Naive thymus-derived CD8-positive, alpha-beta T cell (primary cell): ENCODE measurements at regions not wholly inside any gene's neighbourhood (a gene's known extent, or its start where the extent isn't known, plus 50 kb on each side); places are given as distances from the start of the nearest gene placed in this dataset.

ENCODE experiments used
- ATAC-seq, 2 donors: fragments of 150-1000 bp; cut with Tn5 transposase in 1 of 2; sonication (Bioruptor Pico), chemical (Tn5 transposase) in 1 of 2; 1 replicate in 1 of 2; 2 replicates in 1 of 2; pipeline ENCODE4 v1.10.0; 2021; ENCODE audit warnings: mild to moderate bottlenecking in 2 of 2, moderate library complexity in 2 of 2
- POLR2A ChIA-PET: fragments of 350-600 bp; sonication (Branson Sonifier 250); formaldehyde crosslinking; loops from one replicate; lab custom pipeline; 2021; ENCODE audit warnings: antibody characterized with exemption; lab: Charles Lee
- DNase-seq, 10 donors: peaks; one replicate each; pipeline versions ENCODE4 v3.0.0 to v3.0.0-alpha.2; 2020 to 2022
- H3K27ac Mint-ChIP-seq, 10 donors: one replicate each; pipeline ENCODE4 v1.8.0; 2020 to 2022; ENCODE audit warnings: mild to moderate bottlenecking in 10 of 10, mixed read lengths in 10 of 10, moderate library complexity in 4 of 10, inconsistent platforms in 1 of 10
- H3K27me3 Mint-ChIP-seq, 5 donors: one replicate each; pipeline ENCODE4 v1.8.0; 2021 to 2022; ENCODE audit warnings: mixed read lengths in 5 of 5
- H3K36me3 Mint-ChIP-seq, 3 donors: one replicate each; pipeline ENCODE4 v1.8.0; 2020 to 2022; ENCODE audit warnings: mixed read lengths in 3 of 3, mild to moderate bottlenecking in 2 of 3, inconsistent platforms in 1 of 3
- H3K4me1 Mint-ChIP-seq, 4 donors: one replicate each; pipeline ENCODE4 v1.8.0; 2021 to 2022; ENCODE audit warnings: mixed read lengths in 4 of 4
- H3K4me3 Mint-ChIP-seq, 10 donors: one replicate each; pipeline ENCODE4 v1.8.0; 2020 to 2022; ENCODE audit warnings: mild to moderate bottlenecking in 10 of 10, mixed read lengths in 10 of 10, moderate library complexity in 6 of 10, inconsistent platforms in 1 of 10
- H3K9me3 Mint-ChIP-seq, 9 donors: one replicate each; pipeline ENCODE4 v1.8.0; 2020 to 2022; ENCODE audit warnings: mixed read lengths in 9 of 9, mild to moderate bottlenecking in 3 of 9, inconsistent platforms in 1 of 9, moderate library complexity in 1 of 9

DNA sequence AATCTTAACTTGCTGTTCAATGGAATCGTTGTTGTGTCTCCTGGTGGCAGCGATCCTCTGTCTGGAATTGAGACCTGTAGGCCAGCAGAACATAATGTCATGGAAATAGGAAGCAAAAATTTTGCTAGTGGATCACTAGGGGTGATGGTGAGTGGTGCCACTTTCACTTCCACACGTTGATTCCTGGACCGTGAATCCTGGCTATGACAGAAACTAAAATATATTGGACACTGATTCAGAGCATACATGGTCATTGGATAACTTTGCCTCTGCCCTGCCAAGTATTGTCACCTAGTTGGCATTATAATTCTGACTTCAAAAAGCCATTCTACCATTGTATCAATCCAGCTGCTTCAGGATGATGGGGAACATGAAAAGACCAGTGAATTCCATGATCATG, 353.2 kb downstream of the IRX1 start:
- Mint-ChIP-seq H3K4me3 (no peak overlapping the region), H3K4me1 (peaks cover 0 to 4% (median under 1%) of the 10 kb centered on the region in 4 donors), H3K9me3 (peaks cover 0 to 3% (median 0%) of the 10 kb centered on the region in 9 donors), H3K27me3 (no peaks in the 10 kb centered on the region), H3K36me3 (no peaks in the 10 kb centered on the region), H3K27ac (no peak overlapping the region)
- DNase-seq (no peak), ATAC-seq (no peak)
- POLR2A ChIA-PET: no interaction called here

DNA sequence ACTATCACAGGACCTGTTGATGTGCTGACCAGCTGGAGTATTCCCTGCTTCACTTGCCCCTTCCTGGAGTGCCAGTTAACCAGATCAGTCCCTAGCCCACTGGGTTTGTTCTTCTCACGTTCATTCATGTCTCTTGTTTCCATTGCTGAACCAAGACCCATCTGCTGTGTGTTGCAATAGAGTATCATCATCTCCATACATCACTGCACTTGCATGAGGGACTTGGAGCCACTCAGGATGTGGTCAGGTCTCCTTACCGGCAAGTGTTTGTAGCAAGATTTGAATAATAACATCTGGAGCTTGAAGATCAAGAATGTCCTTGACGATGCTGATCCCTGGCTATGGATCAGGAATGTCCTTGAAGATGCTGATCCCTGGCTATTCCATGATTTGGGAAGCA, 358.6 kb downstream of the IRX1 start:
- ATAC-seq (no peak), DNase-seq (no peak)
- Mint-ChIP-seq H3K27me3 (peaks cover 0 to 4% (median 0%) of the 10 kb centered on the region in 5 donors), H3K4me1 (peaks cover 0 to 1% (median 0%) of the 10 kb centered on the region in 4 donors), H3K36me3 (no peaks in the 10 kb centered on the region), H3K9me3 (peaks cover 0 to 11% (median 0%) of the 10 kb centered on the region in 9 donors), H3K27ac (no peak overlapping the region), H3K4me3 (no peak overlapping the region)
- POLR2A ChIA-PET: no interaction called here

DNA sequence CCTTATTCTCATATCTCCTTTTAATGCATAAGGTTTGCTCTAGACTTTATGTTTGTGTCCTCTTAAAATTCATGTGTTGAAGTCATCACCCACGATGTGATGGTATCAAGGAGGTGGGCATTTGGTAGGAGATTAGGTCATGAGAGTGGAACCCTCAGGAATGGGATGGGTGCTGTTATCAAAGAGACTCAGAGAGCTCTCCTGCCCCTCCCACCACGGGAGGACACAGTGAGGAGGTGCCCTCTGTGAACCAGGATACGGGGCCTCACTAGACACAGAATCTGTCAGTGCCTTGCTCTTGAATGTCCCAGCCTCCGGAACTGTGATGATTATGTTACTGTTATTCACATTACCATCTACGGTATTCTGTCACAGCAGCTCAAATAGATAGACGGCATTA, 359.0 kb downstream of the IRX1 start:
- no peak for DNase-seq
- Mint-ChIP-seq H3K36me3 (no peaks in the 10 kb centered on the region), H3K4me3 (no peak overlapping the region), H3K27me3 (peaks cover 0 to 4% (median 0%) of the 10 kb centered on the region in 5 donors), H3K9me3 (peaks cover 0 to 11% (median 0%) of the 10 kb centered on the region in 9 donors), H3K4me1 (peaks cover 0 to 1% (median 0%) of the 10 kb centered on the region in 4 donors), H3K27ac (no peak overlapping the region)
- no peak for ATAC-seq
- POLR2A ChIA-PET: no interaction called here

DNA sequence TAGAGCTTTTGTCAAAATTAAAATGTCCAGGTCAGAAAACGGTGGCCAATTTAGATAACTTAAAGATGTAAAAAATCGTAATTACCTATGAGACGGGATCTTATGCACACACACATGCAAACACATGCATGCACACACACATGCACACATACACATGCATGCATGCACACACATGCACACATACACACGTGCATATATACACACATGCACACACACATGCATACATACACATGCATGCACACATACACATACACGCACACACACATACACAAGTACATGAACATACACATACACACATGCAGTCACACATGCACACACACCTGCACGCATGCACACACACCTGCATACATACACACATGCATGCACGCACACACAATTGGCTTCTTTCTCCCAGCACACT, 362.0 kb downstream of the IRX1 start:
- ATAC-seq: no peak
- no peak for DNase-seq

DNA sequence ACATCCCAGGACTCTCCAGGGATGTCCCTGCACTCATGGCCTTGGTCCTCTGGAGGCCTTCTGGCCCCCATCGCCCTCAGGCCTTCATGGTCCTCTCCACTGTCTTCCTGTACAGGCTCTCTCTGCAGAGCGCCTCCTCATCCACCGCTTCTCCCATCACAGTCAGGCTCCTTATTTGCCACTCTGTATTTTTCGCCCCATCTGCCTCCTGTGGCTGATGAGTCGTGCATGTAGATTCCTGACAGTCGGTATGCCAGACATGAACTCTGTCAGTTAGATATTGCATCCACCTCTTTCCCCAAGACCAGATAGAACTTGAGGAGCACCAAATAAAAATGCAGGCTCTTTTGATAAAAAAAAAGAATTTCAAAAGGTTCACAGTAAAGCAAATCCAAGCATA, 362.8 kb downstream of the IRX1 start:
- DNase-seq (no peak), ATAC-seq (no peak)
- POLR2A ChIA-PET: no interaction called here
- H3K27ac Mint-ChIP-seq: no peak overlapping the region
- H3K27me3 Mint-ChIP-seq: peaks cover 0 to 4% (median 0%) of the 10 kb centered on the region in 5 donors
- H3K4me3 Mint-ChIP-seq: no peak overlapping the region
- H3K4me1 Mint-ChIP-seq: no peaks in the 10 kb centered on the region
- H3K36me3 Mint-ChIP-seq: no peaks in the 10 kb centered on the region
- H3K9me3 Mint-ChIP-seq: peaks cover 0 to 12% (median 2%) of the 10 kb centered on the region in 9 donors

More for the DNA sequence above, 362.0 kb downstream of the IRX1 start:
- POLR2A ChIA-PET: no interaction called here
- Mint-ChIP-seq H3K4me3 (no peak overlapping the region), H3K27me3 (peaks cover 0 to 4% (median 0%) of the 10 kb centered on the region in 5 donors), H3K27ac (no peak overlapping the region), H3K36me3 (no peaks in the 10 kb centered on the region), H3K9me3 (peaks cover 0 to 11% (median 0%) of the 10 kb centered on the region in 9 donors), H3K4me1 (peaks cover 0 to 1% (median 0%) of the 10 kb centered on the region in 4 donors)

DNA sequence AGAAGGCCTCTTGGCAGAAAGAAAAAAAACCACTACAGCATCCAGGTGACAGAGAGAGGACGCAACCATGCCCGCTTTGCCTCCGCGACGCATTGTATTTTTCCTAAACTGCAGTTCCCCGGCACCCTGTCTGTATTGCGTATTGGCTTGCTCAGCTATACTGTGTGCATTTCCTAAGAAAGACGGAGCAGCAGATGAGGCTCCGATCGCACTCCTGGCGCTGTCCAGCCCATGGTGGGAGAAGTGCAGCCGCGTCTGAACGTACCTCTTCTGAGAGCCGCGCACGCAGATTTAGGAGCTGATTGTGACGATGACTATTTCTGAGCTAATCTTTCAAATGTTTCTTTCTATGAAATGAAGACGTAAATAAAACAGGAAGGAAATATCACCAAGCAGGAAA, 366.5 kb downstream of the IRX1 start:
- H3K4me3 Mint-ChIP-seq: no peak overlapping the region
- H3K27ac Mint-ChIP-seq: no peak overlapping the region
- no peaks in the 10 kb centered on the region for H3K36me3 Mint-ChIP-seq
- ATAC-seq: no peak
- H3K27me3 Mint-ChIP-seq: peaks cover 0 to 4% (median 0%) of the 10 kb centered on the region in 5 donors
- H3K9me3 Mint-ChIP-seq: peaks cover 0 to 18% (median 3%) of the 10 kb centered on the region in 9 donors
- H3K4me1 Mint-ChIP-seq: no peaks in the 10 kb centered on the region
- no peak for DNase-seq
- POLR2A ChIA-PET: no interaction called here

DNA sequence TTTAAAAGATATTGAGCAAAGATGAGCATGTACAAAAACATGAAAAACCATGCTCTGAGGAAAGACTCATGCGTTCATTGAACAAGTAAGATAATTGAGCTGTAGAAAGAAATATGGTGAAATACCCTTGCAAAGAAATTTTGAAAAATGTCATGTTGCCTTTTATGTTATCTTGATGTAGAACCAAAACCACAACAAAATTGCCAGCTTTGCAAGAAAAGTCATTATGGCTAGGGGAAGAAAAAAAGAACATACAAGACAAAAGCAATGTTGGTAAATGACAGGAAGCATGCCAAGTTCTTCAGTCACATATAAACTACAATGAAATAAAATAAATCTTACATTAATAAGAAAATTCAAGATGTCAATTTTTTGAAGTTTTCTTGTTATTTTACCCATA, 368.0 kb downstream of the IRX1 start:
- DNase-seq (no peak), ATAC-seq (no peak)
- POLR2A ChIA-PET: no interaction called here
- Mint-ChIP-seq H3K4me1 (no peaks in the 10 kb centered on the region), H3K9me3 (peaks cover 2 to 24% (median 12%) of the 10 kb centered on the region in 9 donors), H3K27ac (no peak overlapping the region), H3K27me3 (no peaks in the 10 kb centered on the region), H3K4me3 (no peak overlapping the region), H3K36me3 (peaks cover 0 to 12% (median 0%) of the 10 kb centered on the region in 3 donors)

DNA sequence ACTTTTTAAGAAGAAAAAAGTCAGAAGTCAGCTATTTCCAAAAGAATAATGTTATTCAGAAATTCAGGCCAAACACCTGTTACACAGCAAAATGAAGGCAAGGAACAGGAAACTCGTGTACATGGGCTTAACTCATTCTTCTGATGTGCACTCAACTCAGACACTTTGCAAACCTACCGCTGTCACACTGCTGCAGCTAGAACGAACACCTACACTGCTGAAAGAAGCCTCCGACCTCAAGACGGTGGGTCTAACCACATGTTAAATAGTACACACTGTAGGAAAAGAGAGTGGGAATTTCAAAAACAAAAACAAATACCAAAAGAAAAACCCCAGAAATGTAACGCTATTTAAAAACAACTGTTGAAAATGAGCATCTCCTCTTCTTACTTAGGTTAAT, 384.5 kb downstream of the IRX1 start:
- POLR2A ChIA-PET: no interaction called here
- no peaks in the 10 kb centered on the region for H3K36me3 Mint-ChIP-seq

DNA sequence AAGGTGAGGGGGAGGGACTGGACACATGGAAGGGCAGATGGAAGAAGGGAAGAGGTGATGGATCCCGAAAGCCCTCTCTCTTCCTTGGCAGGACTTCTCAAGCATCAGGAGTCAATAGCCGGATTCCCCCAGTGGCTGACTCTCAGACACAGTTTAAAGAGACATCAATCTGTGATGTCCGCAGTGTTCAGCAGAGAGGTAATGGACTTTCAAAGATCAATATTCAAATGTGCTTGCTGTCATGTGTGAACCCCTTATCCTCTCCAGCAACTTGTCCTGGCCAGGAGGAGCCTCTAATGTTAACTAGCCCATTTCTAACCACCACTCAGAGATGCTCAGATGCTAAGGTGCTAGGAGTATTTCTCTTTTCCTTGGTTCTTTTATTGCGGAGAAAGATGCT, 392.2 kb downstream of the IRX1 start:
- Mint-ChIP-seq H3K4me3 (no peak overlapping the region), H3K27me3 (peaks cover 0 to 3% (median 0%) of the 10 kb centered on the region in 5 donors), H3K27ac (no peak overlapping the region), H3K36me3 (no peaks in the 10 kb centered on the region), H3K9me3 (peaks cover 0 to 15% (median 0%) of the 10 kb centered on the region in 9 donors), H3K4me1 (no peaks in the 10 kb centered on the region)
- ATAC-seq (no peak), DNase-seq (no peak)
- POLR2A ChIA-PET: no interaction called here

More for the DNA sequence above, 384.5 kb downstream of the IRX1 start:
- H3K4me1 Mint-ChIP-seq: peaks cover 0 to 2% (median 0%) of the 10 kb centered on the region in 4 donors
- no peak for DNase-seq
- ATAC-seq: no peak
- no peak overlapping the region for H3K27ac Mint-ChIP-seq
- peaks cover 0 to 26% (median 8%) of the 10 kb centered on the region in 9 donors for H3K9me3 Mint-ChIP-seq
- peak overlapping the region in 1 of 10 donors; percentile 9 for H3K4me3 Mint-ChIP-seq
- H3K27me3 Mint-ChIP-seq: peaks cover 0 to 3% (median 0%) of the 10 kb centered on the region in 5 donors

DNA sequence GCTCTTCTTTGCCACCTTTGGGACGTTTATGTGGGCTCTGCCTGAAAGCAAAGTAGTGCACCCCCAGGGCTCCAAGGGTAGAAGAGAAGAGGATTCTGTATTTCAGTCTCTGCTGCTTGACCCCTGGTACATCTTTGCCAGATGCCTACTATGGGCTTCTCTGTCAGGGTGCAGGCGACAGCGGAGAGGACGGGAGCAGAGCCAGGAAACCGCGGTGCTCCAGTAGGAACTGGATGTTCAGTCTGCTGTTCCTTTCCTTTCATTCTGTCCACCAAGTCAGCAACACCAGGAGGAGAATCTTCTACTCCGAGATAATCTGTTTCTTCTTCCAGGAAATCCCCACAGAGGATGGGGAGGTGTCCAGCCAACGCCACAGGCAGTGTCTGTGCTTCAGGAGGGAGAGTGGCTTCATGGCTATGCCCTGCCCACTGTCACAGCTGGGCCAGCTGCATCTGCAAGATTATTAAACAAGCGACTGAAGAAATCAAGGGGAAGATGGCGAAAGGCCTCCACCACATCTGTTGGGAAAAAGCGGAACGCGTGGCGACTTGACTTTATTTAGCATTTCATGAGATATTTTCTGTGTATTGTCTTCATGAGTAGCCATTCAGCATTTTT, 398.3 kb downstream of the IRX1 start:
- Mint-ChIP-seq H3K36me3 (no peaks in the 10 kb centered on the region), H3K4me3 (no peak overlapping the region), H3K4me1 (peaks cover 0 to 2% (median 0%) of the 10 kb centered on the region in 4 donors), H3K27me3 (no peaks in the 10 kb centered on the region), H3K27ac (no peak overlapping the region), H3K9me3 (peaks cover 0 to 12% (median 0%) of the 10 kb centered on the region in 9 donors)
- no peak for ATAC-seq
- POLR2A ChIA-PET: no interaction called here
- no peak for DNase-seq

DNA sequence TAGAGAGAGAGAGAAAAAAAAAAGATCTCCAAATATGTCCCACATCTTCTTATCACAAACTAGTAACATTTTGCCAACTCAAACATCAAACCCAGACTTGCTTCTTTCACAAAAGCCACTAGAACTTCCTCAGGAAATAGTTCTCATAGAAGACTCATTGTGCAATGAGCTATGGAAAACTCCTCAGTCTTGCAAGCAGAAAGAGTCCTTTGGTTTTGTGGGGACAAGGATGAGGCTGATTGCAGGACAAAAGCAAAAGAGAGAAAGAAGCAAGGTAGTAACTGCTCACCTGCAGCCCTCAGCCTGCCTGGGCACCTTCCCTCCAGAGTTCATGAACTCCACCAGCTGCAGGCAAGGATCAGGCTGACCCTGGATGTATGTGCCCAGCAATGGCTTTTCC, 399.0 kb downstream of the IRX1 start:
- DNase-seq (no peak), ATAC-seq (no peak)
- Mint-ChIP-seq H3K4me3 (no peak overlapping the region), H3K9me3 (peaks cover 0 to 12% (median 0%) of the 10 kb centered on the region in 9 donors), H3K27ac (no peak overlapping the region), H3K36me3 (no peaks in the 10 kb centered on the region), H3K27me3 (no peaks in the 10 kb centered on the region), H3K4me1 (peaks cover 0 to 2% (median 0%) of the 10 kb centered on the region in 4 donors)
- POLR2A ChIA-PET: no interaction called here

DNA sequence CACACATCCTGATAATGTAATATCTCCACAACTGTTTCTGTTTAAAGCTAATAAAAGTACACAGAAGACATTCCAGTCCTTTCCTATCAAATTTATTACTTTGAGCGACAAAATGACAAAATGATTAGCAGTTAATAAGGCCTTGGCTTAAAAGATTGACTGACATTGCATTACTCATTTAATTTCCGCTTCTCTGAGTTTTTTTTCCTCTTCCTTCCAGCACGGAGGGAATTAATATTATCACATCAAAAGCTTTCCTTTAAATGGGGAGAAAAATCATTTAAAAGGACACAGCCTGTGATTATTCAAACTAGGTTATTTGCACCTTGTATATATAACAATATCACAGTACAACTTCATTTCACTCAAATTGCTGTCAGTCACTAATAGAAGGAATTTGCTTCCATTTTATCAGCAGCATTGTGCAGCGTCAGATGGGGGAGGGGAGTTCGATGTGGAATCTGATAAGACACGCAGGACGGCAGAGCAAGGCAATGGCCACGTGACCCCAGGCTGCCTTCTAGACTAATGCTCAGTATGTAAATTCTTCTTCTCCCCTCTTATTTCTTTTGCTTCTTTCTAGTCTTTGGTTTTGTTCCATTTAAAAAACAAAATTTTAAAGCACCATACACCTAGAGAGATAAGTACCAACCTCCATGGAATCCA, 400.5 kb downstream of the IRX1 start:
- Mint-ChIP-seq H3K9me3 (peaks cover 0 to 9% (median 0%) of the 10 kb centered on the region in 9 donors), H3K36me3 (no peaks in the 10 kb centered on the region), H3K27me3 (no peaks in the 10 kb centered on the region), H3K27ac (no peak overlapping the region), H3K4me3 (no peak overlapping the region), H3K4me1 (peaks cover 0 to 2% (median 0%) of the 10 kb centered on the region in 4 donors)
- no peak for ATAC-seq
- POLR2A ChIA-PET: no interaction called here
- no peak for DNase-seq

DNA sequence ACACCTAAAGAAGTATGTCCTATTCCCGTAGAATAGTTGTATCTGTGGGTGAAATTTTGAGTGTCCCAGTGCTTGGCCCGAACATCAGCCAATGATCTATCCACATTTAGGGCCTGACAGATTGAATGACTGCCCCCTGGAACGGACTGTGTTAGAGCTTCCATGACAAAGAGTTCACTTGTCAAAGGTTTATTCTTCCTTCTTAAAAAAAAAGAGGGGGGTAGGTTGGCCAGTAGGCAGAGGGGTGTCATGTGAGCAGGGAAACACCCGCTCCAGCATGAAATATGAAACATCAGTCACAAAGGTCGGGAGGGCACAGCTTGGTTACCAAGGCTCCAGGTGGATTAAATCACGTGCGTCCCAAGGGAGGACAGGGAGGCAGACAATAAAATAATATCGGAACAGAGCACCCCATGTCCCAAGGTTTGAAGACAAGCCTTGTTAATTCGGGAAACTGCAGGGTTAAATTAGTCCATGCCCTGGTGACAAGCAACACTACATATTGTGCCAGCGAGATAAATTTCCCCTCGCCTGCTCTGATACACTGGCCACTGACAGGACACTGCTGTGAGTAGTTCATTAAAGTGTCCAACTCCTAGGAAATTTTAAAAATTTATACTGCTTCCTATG, 401.2 kb downstream of the IRX1 start:
- Mint-ChIP-seq H3K9me3 (peaks cover 0 to 8% (median 0%) of the 10 kb centered on the region in 9 donors), H3K36me3 (no peaks in the 10 kb centered on the region), H3K4me1 (peaks cover 0 to 2% (median 0%) of the 10 kb centered on the region in 4 donors), H3K27me3 (no peaks in the 10 kb centered on the region), H3K27ac (no peak overlapping the region), H3K4me3 (no peak overlapping the region)
- DNase-seq: no peak
- ATAC-seq: no peak
- POLR2A ChIA-PET: no interaction called here
